Osteoblast (primary cell): ENCODE measurements at regions not wholly inside any gene's neighbourhood (a gene's known extent, or its start where the extent isn't known, plus 50 kb on each side); places are given as distances from the start of the nearest gene placed in this dataset.

Experiments
- DNase-seq: peaks from one replicate; pipeline ENCODE4 v3.0.0; 2011; ENCODE audit warnings: low spot score, mixed read lengths; ENCODE audit not compliant: insufficient read length; ENCODE audit errors: missing footprints
- H2AFZ ChIP-seq: 2 replicates; pipeline ENCODE4 v1.6.0; 2011; ENCODE audit warnings: mild to moderate bottlenecking, low read length
- H3K27ac ChIP-seq: 2 replicates; pipeline ENCODE4 v1.5.1; 2011; ENCODE audit warnings: mild to moderate bottlenecking, low read depth, low read length, moderate library complexity
- H3K27me3 ChIP-seq: 2 replicates; pipeline ENCODE4 v1.6.0; 2012; ENCODE audit warnings: mild to moderate bottlenecking, control low read depth, inconsistent platforms, low read length, moderate library complexity; ENCODE audit not compliant: insufficient read depth
- H3K36me3 ChIP-seq: 2 replicates; pipeline ENCODE4 v1.5.1; 2011; ENCODE audit warnings: mild to moderate bottlenecking, low read length, control low read depth, moderate library complexity; ENCODE audit not compliant: insufficient read depth
- H3K4me1 ChIP-seq: 2 replicates; pipeline ENCODE4 v1.5.1; 2011; ENCODE audit warnings: mild to moderate bottlenecking, low read length, control low read depth, moderate library complexity; ENCODE audit not compliant: insufficient read depth
- H3K4me2 ChIP-seq: 2 replicates; pipeline ENCODE4 v1.6.0; 2011; ENCODE audit warnings: mild to moderate bottlenecking, low read length; ENCODE audit not compliant: insufficient read depth
- H3K4me3 ChIP-seq: fragments of 200-600 bp; sonication (generic); 3 replicates; pipeline ENCODE4 v1.5.1; 2012; ENCODE audit warnings: mild to moderate bottlenecking, low read length, inconsistent platforms; ENCODE audit not compliant: insufficient read depth
- H3K79me2 ChIP-seq: 2 replicates; pipeline ENCODE4 v1.6.0; 2012; ENCODE audit warnings: mild to moderate bottlenecking, low read length, control low read depth, inconsistent platforms; ENCODE audit not compliant: insufficient read depth
- H3K9me3 ChIP-seq: 2 replicates; pipeline ENCODE4 v1.5.1; 2011; ENCODE audit warnings: low read depth, low read length, control low read depth
- H4K20me1 ChIP-seq: 2 replicates; pipeline ENCODE4 v1.6.0; 2012; ENCODE audit warnings: mild to moderate bottlenecking, low read length, control low read depth; ENCODE audit not compliant: insufficient read depth
- CTCF ChIP-seq: IDR thresholded peaks from 2 replicates; pipeline ENCODE4 v1.5.1; 2011; ENCODE audit warnings: mild to moderate bottlenecking, low read depth, low read length, moderate library complexity; ENCODE audit errors: extremely low read depth

GRCh38 chr7:9028012-9028411, 594.6 kb downstream of the NXPH1 start:
- no peak overlapping the region for H2AFZ ChIP-seq
- no peaks in the 10 kb centered on the region for H3K4me1 ChIP-seq
- no peak overlapping the region for H3K27ac ChIP-seq
- DNase-seq, result no peak
- no peaks in the 10 kb centered on the region for H3K27me3 ChIP-seq
- no peaks in the 10 kb centered on the region for H4K20me1 ChIP-seq
- no peaks in the 10 kb centered on the region for H3K9me3 ChIP-seq
- TF ChIP-seq CTCF, result no peak
- no peak overlapping the region for H3K4me3 ChIP-seq
- no peaks in the 10 kb centered on the region for H3K36me3 ChIP-seq
- H3K4me2 ChIP-seq, result no peak overlapping the region
- no peaks in the 10 kb centered on the region for H3K79me2 ChIP-seq

- H4K20me1 ChIP-seq, result no peaks in the 10 kb centered on the region
- no peak overlapping the region for H3K4me2 ChIP-seq
- no peaks in the 10 kb centered on the region for H3K27me3 ChIP-seq
- H3K4me3 ChIP-seq, result no peak overlapping the region
- H3K36me3 ChIP-seq, result no peaks in the 10 kb centered on the region
- H3K4me1 ChIP-seq, result no peaks in the 10 kb centered on the region
- no peak overlapping the region for H2AFZ ChIP-seq
- TF ChIP-seq CTCF, result no peak
- H3K79me2 ChIP-seq, result no peaks in the 10 kb centered on the region
- no peaks in the 10 kb centered on the region for H3K9me3 ChIP-seq
- no peak for DNase-seq
- no peak overlapping the region for H3K27ac ChIP-seq
Measured at GRCh38 chr7:9029681-9030530, 596.5 kb downstream of the NXPH1 start.

- DNase-seq, result no peak
- Histone ChIP-seq H3K27ac (no peak overlapping the region), H3K79me2 (no peaks in the 10 kb centered on the region), H3K36me3 (no peaks in the 10 kb centered on the region), H2AFZ (no peak overlapping the region), H4K20me1 (no peaks in the 10 kb centered on the region), H3K4me3 (no peak overlapping the region), H3K27me3 (no peaks in the 10 kb centered on the region), H3K4me2 (no peak overlapping the region), H3K9me3 (no peaks in the 10 kb centered on the region), H3K4me1 (no peaks in the 10 kb centered on the region)
- no peak for TF ChIP-seq CTCF
Measured at GRCh38 chr7:9030976-9031375, 597.6 kb downstream of the NXPH1 start.

GRCh38 chr7:9031386-9031785, 598.0 kb downstream of the NXPH1 start:
- no peaks in the 10 kb centered on the region for H3K27me3 ChIP-seq
- no peaks in the 10 kb centered on the region for H3K4me1 ChIP-seq
- H3K79me2 ChIP-seq, result no peaks in the 10 kb centered on the region
- TF ChIP-seq CTCF, result no peak
- H3K27ac ChIP-seq, result no peak overlapping the region
- no peak for DNase-seq
- no peak overlapping the region for H3K4me2 ChIP-seq
- no peaks in the 10 kb centered on the region for H3K9me3 ChIP-seq
- no peaks in the 10 kb centered on the region for H4K20me1 ChIP-seq
- no peaks in the 10 kb centered on the region for H3K36me3 ChIP-seq
- no peak overlapping the region for H3K4me3 ChIP-seq
- H2AFZ ChIP-seq, result no peak overlapping the region
